ENCODE measurements at regions not wholly inside any gene's neighbourhood (a gene's known extent, or its start where the extent isn't known, plus 50 kb on each side); places are given as distances from the start of the nearest gene placed in this dataset.

DNA sequence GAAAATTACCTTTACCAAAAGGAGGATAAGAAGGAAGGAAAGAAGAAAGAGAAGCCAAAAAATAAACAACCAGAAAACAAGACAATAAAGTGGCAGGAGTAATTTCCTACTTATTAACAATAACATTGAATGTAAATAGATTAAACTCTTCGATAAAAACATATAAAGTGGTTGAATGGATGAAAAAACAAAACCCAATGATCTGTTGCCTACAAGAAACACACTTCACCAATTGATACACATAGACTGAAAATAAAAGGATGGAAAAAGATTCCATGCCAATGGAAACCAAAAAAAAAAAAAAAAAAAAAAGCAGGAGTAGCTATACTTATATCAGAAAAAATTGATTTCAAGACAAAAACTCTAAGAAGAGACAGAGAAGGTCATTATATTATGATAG is 518.9 kb downstream of the BCKDHB start:
- no peak overlapping the region for H3K9ac ChIP-seq
- H3K4me3 ChIP-seq: no peak overlapping the region
- H3K27ac ChIP-seq: no peak overlapping the region
- H3K27me3 ChIP-seq: no peaks in the 10 kb centered on the region
- no peak for TF ChIP-seq Cebpa-rat (IDR thresholded peaks at IDR 0.05)
- no peaks in the 10 kb centered on the region for H4K20me1 ChIP-seq
- H3K4me1 ChIP-seq: no peaks in the 10 kb centered on the region
- no peak overlapping the region for H3K4me2 ChIP-seq
- H3K9me3 ChIP-seq: no peaks in the 10 kb centered on the region
- H3K36me3 ChIP-seq: no peaks in the 10 kb centered on the region

DNA sequence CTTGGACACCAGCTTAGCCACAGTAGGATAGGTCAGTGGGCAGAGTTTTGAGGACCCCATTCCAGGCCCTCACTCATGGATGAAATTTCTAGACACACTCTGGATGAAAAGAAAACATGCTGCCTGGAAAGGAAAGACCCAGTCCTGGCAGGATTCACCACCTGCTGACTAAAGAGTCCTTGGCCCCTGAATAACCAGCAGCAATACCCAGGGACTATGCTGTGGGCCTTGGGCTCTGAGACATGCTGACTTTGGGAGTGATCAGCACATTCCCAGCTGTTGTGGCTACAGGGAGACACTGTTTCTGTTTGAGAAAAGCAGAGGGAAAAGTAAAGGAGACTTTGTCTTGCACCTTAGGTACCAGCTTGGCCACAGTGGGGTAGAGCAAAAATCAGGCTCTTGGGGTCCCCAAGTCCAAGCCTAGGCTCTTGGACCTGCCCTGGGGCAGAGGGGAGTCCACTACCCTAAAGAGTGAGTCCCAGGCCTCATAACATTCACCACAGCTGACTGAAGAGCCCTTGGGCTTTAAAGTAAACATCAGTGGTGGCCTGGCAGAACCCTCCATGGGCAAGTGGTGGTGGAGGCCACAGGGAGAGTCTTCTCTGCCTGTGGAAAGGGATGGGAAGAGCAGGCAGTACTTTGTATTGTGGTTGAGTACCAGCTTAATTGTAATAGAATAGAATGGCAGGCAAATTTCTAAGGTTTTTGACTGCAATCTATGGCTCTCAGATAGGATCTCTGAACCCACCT is 516.8 kb downstream of the BCKDHB start:
- no peak overlapping the region for H3K4me2 ChIP-seq
- no peaks in the 10 kb centered on the region for H4K20me1 ChIP-seq
- H3K4me3 ChIP-seq: no peak overlapping the region
- H3K27me3 ChIP-seq: no peaks in the 10 kb centered on the region
- no peaks in the 10 kb centered on the region for H3K9me3 ChIP-seq
- TF ChIP-seq Cebpa-rat (IDR thresholded peaks at IDR 0.05): no peak
- H3K4me1 ChIP-seq: no peaks in the 10 kb centered on the region
- no peak overlapping the region for H3K9ac ChIP-seq
- H3K36me3 ChIP-seq: no peaks in the 10 kb centered on the region
- H3K27ac ChIP-seq: no peak overlapping the region

DNA sequence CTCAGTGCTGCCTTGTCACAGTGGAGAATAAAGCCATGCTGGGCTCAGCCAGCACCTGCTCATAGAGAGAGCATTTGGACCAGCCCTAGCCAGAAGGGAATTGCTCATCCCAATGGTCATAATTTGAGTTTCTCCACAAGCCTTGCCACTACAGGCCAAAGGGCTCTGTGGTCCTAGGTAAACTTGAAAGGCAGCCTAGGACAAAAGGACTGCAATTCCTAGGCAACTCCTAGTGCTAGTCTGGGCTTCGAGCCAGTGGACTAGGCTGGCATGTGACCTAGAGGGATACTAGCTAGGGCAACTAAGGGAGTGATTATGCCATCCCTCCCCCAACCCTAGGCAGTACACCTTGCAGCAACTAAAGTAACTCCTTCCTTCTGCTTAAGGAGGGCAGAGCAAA is 516.2 kb downstream of the BCKDHB start:
- Histone ChIP-seq H3K4me2 (no peak overlapping the region), H3K9me3 (no peaks in the 10 kb centered on the region), H3K36me3 (no peaks in the 10 kb centered on the region), H3K27ac (no peak overlapping the region), H3K4me3 (no peak overlapping the region), H3K27me3 (no peaks in the 10 kb centered on the region), H3K4me1 (no peaks in the 10 kb centered on the region), H4K20me1 (no peaks in the 10 kb centered on the region), H3K9ac (no peak overlapping the region)
- TF ChIP-seq Cebpa-rat (IDR thresholded peaks at IDR 0.05): no peak

- Histone ChIP-seq H3K9me3 (no peaks in the 10 kb centered on the region), H3K4me1 (no peaks in the 10 kb centered on the region), H3K27me3 (no peaks in the 10 kb centered on the region), H3K36me3 (no peaks in the 10 kb centered on the region), H3K4me2 (no peak overlapping the region), H3K9ac (no peak overlapping the region), H3K27ac (no peak overlapping the region), H3K4me3 (no peak overlapping the region), H4K20me1 (no peaks in the 10 kb centered on the region)
- no peak for TF ChIP-seq Cebpa-rat (IDR thresholded peaks at IDR 0.05)
These were observed 512.5 kb downstream of the BCKDHB start for GRCh38 chr6:80618953-80619352.

DNA sequence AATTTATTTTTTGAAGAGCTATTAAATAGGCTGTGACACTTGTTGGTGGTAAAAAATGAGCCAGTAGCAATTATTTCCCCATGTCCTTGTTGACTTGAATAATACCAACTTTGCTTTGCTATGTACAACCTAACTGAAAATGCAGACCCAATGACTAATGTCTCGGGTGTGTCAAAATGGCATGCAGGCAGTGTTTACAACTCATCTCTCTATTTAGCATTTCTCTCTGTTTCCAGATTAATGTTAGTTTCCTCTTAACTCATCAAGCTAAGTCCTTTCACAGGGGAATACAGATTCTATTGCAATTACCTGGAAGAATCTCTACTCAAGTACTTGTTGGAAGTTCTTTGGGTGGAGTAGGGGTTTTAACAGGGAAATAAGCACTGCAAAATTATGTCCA is 504.4 kb downstream of the BCKDHB start:
- H3K36me3 ChIP-seq: no peaks in the 10 kb centered on the region
- no peaks in the 10 kb centered on the region for H3K4me1 ChIP-seq
- H3K9ac ChIP-seq: no peak overlapping the region
- no peaks in the 10 kb centered on the region for H4K20me1 ChIP-seq
- H3K27me3 ChIP-seq: no peaks in the 10 kb centered on the region
- no peak overlapping the region for H3K4me3 ChIP-seq
- no peak overlapping the region for H3K4me2 ChIP-seq
- no peaks in the 10 kb centered on the region for H3K9me3 ChIP-seq
- TF ChIP-seq Cebpa-rat (IDR thresholded peaks at IDR 0.05): no peak
- no peak overlapping the region for H3K27ac ChIP-seq

GRCh38 chr6:80608881-80609280 is 502.4 kb downstream of the BCKDHB start:
- Histone ChIP-seq H3K4me3 (no peak overlapping the region), H3K4me2 (no peak overlapping the region), H3K27me3 (no peaks in the 10 kb centered on the region), H3K36me3 (no peaks in the 10 kb centered on the region), H3K9me3 (no peaks in the 10 kb centered on the region), H3K27ac (no peak overlapping the region), H3K4me1 (no peaks in the 10 kb centered on the region), H4K20me1 (no peaks in the 10 kb centered on the region), H3K9ac (no peak overlapping the region)
- TF ChIP-seq Cebpa-rat (IDR thresholded peaks at IDR 0.05): no peak

- Histone ChIP-seq H3K27ac (no peak overlapping the region), H3K4me3 (no peak overlapping the region), H3K4me1 (no peaks in the 10 kb centered on the region), H3K9me3 (no peaks in the 10 kb centered on the region), H3K36me3 (no peaks in the 10 kb centered on the region), H3K4me2 (no peak overlapping the region), H3K9ac (no peak overlapping the region), H3K27me3 (no peaks in the 10 kb centered on the region), H4K20me1 (no peaks in the 10 kb centered on the region)
- no peak for TF ChIP-seq Cebpa-rat (IDR thresholded peaks at IDR 0.05)
These were observed 501.4 kb downstream of the BCKDHB start for GRCh38 chr6:80607811-80608391.

DNA sequence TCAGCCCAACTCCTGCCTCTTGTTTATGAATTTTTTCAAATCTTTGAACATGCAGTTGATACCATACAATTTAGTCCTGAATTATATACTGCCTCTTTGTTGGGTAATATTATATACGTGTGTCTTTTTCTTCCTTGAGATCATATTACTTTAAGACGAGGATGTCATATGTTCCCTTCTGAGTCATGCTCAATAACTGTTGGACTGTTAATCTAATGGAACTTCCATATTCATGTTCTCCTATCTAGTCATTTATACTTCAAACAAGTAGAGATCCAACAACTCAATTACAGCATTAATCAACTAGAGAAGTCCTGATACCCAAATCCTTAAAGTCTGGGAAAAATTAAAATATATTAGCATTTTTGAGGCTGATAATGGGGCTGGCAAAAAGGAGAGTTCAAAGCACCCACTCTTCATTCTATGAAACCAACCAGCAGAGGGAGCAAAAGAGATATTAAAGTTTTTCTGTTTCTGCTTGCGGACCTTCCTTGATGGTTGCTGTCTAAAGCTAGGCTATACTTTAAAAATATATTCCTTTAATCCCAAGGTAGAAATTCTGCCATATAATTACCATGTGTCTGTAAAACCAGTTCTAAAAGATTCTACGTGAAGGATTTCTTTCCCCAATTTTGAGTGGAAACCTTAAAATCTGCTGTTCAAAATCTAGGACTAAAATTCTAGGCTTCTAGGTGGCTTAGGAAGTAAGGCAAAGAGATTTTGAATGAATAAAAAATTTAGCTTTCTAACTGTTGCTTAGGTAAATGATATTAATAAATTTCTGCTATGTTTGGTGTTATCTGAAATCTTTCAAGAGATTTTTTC is 498.9 kb downstream of the BCKDHB start:
- no peak for TF ChIP-seq Cebpa-rat (IDR thresholded peaks at IDR 0.05)
- Histone ChIP-seq H3K9me3 (no peaks in the 10 kb centered on the region), H3K4me3 (no peak overlapping the region), H3K4me2 (no peak overlapping the region), H3K9ac (no peak overlapping the region), H3K27me3 (no peaks in the 10 kb centered on the region), H3K4me1 (no peaks in the 10 kb centered on the region), H3K27ac (no peak overlapping the region), H3K36me3 (no peaks in the 10 kb centered on the region), H4K20me1 (no peaks in the 10 kb centered on the region)

DNA sequence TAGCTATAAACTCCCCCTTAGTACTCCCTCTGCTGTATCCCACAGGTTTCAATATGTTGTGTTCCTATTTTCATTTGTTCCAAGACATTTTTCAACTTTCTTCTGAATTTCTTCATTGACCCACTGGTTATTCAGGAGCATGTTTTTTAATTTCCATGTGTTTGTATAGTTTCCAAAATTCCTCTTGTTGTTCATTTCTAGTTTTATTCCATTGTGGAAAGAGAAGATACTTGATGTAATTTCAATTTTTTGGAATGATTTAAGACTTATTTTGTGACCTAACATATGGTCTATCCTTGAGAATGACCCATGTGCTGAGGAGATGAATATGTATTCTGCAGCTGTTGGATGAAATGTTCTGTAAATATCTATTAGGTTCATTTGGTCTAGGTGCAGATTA is 497.2 kb downstream of the BCKDHB start:
- H3K27ac ChIP-seq: no peak overlapping the region
- no peak for TF ChIP-seq Cebpa-rat (IDR thresholded peaks at IDR 0.05)
- H3K9me3 ChIP-seq: no peaks in the 10 kb centered on the region
- H3K27me3 ChIP-seq: no peaks in the 10 kb centered on the region
- H3K4me3 ChIP-seq: no peak overlapping the region
- H3K9ac ChIP-seq: no peak overlapping the region
- no peak overlapping the region for H3K4me2 ChIP-seq
- no peaks in the 10 kb centered on the region for H3K4me1 ChIP-seq
- no peaks in the 10 kb centered on the region for H4K20me1 ChIP-seq
- H3K36me3 ChIP-seq: no peaks in the 10 kb centered on the region

DNA sequence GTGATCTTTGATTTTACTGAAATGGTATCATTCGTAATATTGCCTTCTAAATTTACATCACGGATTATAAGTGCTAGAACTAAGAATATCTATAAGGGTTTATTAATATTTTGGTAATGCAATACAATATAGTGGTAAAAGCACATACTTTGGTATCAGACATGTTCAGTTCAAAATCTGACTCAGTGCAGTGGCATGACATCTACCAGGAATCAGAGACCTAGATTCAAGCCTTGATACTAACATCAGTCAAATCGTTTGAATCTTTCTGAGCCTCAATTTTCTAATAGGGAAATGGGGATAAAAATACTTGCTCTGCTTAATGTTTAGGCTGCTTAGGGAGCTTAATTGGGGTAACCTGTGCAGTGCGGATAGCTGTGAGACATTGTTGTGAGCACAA is 488.0 kb downstream of the BCKDHB start:
- no peak overlapping the region for H3K9ac ChIP-seq
- H3K27me3 ChIP-seq: no peaks in the 10 kb centered on the region
- no peaks in the 10 kb centered on the region for H3K9me3 ChIP-seq
- H3K27ac ChIP-seq: no peak overlapping the region
- H4K20me1 ChIP-seq: no peaks in the 10 kb centered on the region
- no peak overlapping the region for H3K4me2 ChIP-seq
- no peak overlapping the region for H3K4me3 ChIP-seq
- TF ChIP-seq Cebpa-rat (IDR thresholded peaks at IDR 0.05): no peak
- H3K4me1 ChIP-seq: no peaks in the 10 kb centered on the region
- H3K36me3 ChIP-seq: no peaks in the 10 kb centered on the region
